K562 (cell line): ENCODE measurements at regions not wholly inside any gene's neighbourhood (a gene's known extent, or its start where the extent isn't known, plus 50 kb on each side); places are given as distances from the start of the nearest gene placed in this dataset.
A peak's percentile ranks its signal among the peaks of the same experiment; 100 is the strongest.

ENCODE experiments used
- ATAC-seq: fragments of 200-7000 bp; cut with Tn5 transposase; 3 replicates; pipeline ENCODE4 v1.9.1; 2020; ENCODE audit warnings: moderate library complexity
- BruUV-seq: library from RNA; stranded (reverse); fragments of 400-500 nt; replicated peaks from 2 replicates; lab custom pipeline; 2021; lab: Mats Ljungman, UMichigan
- CTCF ChIA-PET: fragments of 300-600 bp; formaldehyde crosslinking; extraction: SDS; loops from one replicate; lab custom pipeline; 2021; ENCODE audit warnings: low intra/inter-chr PET ratio; lab: Yijun Ruan, JAX
- POLR2A ChIA-PET: fragments of 300-600, 350-650 bp; sonication (Branson Sonifier 250); formaldehyde crosslinking; extraction: SDS; loops from one replicate; lab custom pipeline; 2021; ENCODE audit warnings: antibody characterized with exemption, inconsistent platforms; lab: Yijun Ruan, JAX
- DNase-seq, 4 experiments: peaks; one replicate each; pipeline versions ENCODE4 v3.0.0 to v3.0.0-alpha.2; 2011 to 2018; ENCODE audit warnings: low spot score in 3 of 4, mixed read lengths in 3 of 4; ENCODE audit errors: extremely low read depth in 1 of 4
- FAIRE-seq: peaks from 2 replicates; lab custom pipeline; 2011; peaks lifted over from hg19 to GRCh38; lab: Jason Lieb, UNC
- H2AFZ ChIP-seq: 2 replicates; pipeline ENCODE4 v1.6.0; 2011; ENCODE audit warnings: low read depth, low read length, control low read depth, inconsistent platforms
- H3K27ac ChIP-seq: fragments of 200-600 bp; 3 replicates; pipeline ENCODE4 v1.8.0; 2011; ENCODE audit warnings: low read depth, mild to moderate bottlenecking, control low read depth, inconsistent platforms, low read length, moderate library complexity, mixed read lengths; ENCODE audit errors: extremely low read depth
- H3K27me3 ChIP-seq, 2 experiments: fragments of 300-600 bp in 1 of 2; 2 replicates in 1 of 2; 3 replicates in 1 of 2; pipeline versions ENCODE4 v1.6.0 to v1.8.0; 2011; ENCODE audit warnings: inconsistent platforms in 2 of 2, low read length in 2 of 2, mild to moderate bottlenecking in 1 of 2, mixed read lengths in 1 of 2, moderate library complexity in 1 of 2; ENCODE audit not compliant: control insufficient read depth in 2 of 2, insufficient read depth in 2 of 2
- H3K36me3 ChIP-seq: fragments of 300-600 bp; 3 replicates; pipeline ENCODE4 v1.8.0; 2011; ENCODE audit warnings: mild to moderate bottlenecking, low read length, inconsistent platforms; ENCODE audit not compliant: control insufficient read depth, insufficient read depth
- H3K4me1 ChIP-seq, 2 experiments: fragments of 200-600 bp in 1 of 2; replicated peaks in 1 of 2; 2 replicates in 1 of 2; 3 replicates in 1 of 2; pipeline versions ENCODE4 v1.5.1 to v1.8.0; 2011; ENCODE audit warnings: inconsistent platforms in 2 of 2, low read length in 2 of 2, mild to moderate bottlenecking in 1 of 2, mixed read lengths in 1 of 2, moderate library complexity in 1 of 2; ENCODE audit not compliant: control insufficient read depth in 2 of 2, insufficient read depth in 2 of 2
- H3K4me2 ChIP-seq: 2 replicates; pipeline ENCODE4 v1.6.1; 2011; ENCODE audit warnings: low read length, control low read depth, inconsistent platforms, mixed read lengths; ENCODE audit not compliant: insufficient read depth
- H3K4me3 ChIP-seq: fragments of 200-600 bp; sonication (generic), shearing (Covaris generic); 2 replicates; pipeline ENCODE4 v1.5.1; 2016; ENCODE audit warnings: control low read depth, inconsistent platforms
- H3K79me2 ChIP-seq: fragments of 200-600 bp; 3 replicates; pipeline ENCODE4 v1.8.0; 2011; ENCODE audit warnings: low read length, inconsistent platforms; ENCODE audit not compliant: control insufficient read depth, insufficient read depth
- H3K9ac ChIP-seq, 2 experiments: 2 replicates each; pipeline versions ENCODE4 v1.6.0 to v1.6.1; 2011; ENCODE audit warnings: low read depth in 2 of 2, low read length in 2 of 2, control low read depth in 1 of 2, inconsistent platforms in 1 of 2, mild to moderate bottlenecking in 1 of 2, mixed read lengths in 1 of 2; ENCODE audit not compliant: insufficient read depth in 1 of 2
- H3K9me1 ChIP-seq: one replicate; pipeline ENCODE4 v1.6.0; 2011; ENCODE audit warnings: inconsistent platforms, mild to moderate bottlenecking, low read length, moderate library complexity; ENCODE audit not compliant: control insufficient read depth, insufficient read depth
- H3K9me3 ChIP-seq: replicated peaks from 2 replicates; pipeline ENCODE4 v1.5.1; 2011; ENCODE audit warnings: low read depth, low read length, inconsistent platforms; ENCODE audit not compliant: control insufficient read depth, insufficient read depth
- H4K20me1 ChIP-seq: replicated peaks from 2 replicates; pipeline ENCODE4 v1.6.1; 2011; ENCODE audit warnings: low read length, inconsistent platforms, mixed read lengths; ENCODE audit not compliant: control insufficient read depth, insufficient read depth
- CEBPB ChIP-seq: fragments of 450-650 bp; IDR thresholded peaks from 2 replicates; pipeline ENCODE4 v1.6.1; 2016; ENCODE audit warnings: missing genetic modification characterization, missing compliant biosample characterization
- CEBPG ChIP-seq, 3 experiments: fragments of 200-800 bp in 1 of 3; sonication (Bioruptor generic) in 1 of 3; sonication (generic) in 1 of 3; formaldehyde crosslinking in 1 of 3; IDR thresholded peaks in 2 of 3; conservative IDR thresholded peaks in 1 of 3; 2 replicates each; pipeline versions ENCODE4 v1.6.1 to v1.8.0; 2016 to 2022; ENCODE audit warnings: missing compliant biosample characterization in 2 of 3, missing genetic modification characterization in 2 of 3, mild to moderate bottlenecking in 1 of 3, missing genetic modification reagents in 1 of 3
- PCBP2 ChIP-seq: fragments of 200-400 bp; formaldehyde crosslinking; IDR thresholded peaks from 2 replicates; pipeline ENCODE4 v1.6.1; 2018; ENCODE audit warnings: low read length, low read depth, mild to moderate bottlenecking, moderate library complexity; ENCODE audit not compliant: poor library complexity, severe bottlenecking
- ZNF347 ChIP-seq: fragments of 450-650 bp; formaldehyde crosslinking; IDR thresholded peaks from 2 replicates; pipeline ENCODE4 v1.4.0; 2020; ENCODE audit warnings: low read depth, mild to moderate bottlenecking, moderate library complexity
- WGBS: fragments of 100-300 bp; shearing (Covaris generic); methylation state at CpG from one replicate; pipeline ENCODE4 v1.1.6; 2016; ENCODE audit warnings: low coverage, mixed read lengths; ENCODE audit not compliant: insufficient coverage; ENCODE audit errors: missing lambda C conversion rate; 5-methylcytosine and 5-hydroxymethylcytosine counted together
- in situ Hi-C: fragments of 300-500 bp; cut with MboI; formaldehyde crosslinking; loops from 4 replicates; pipeline ENCODE4 v1.15.0; 2018; ENCODE audit warnings: inconsistent platforms, mixed read lengths
- intact Hi-C: fragments of 100-400 bp; cut with micrococcal nuclease; formaldehyde crosslinking; loops from 2 replicates; pipeline ENCODE4 v1.14.2; 2022

DNA sequence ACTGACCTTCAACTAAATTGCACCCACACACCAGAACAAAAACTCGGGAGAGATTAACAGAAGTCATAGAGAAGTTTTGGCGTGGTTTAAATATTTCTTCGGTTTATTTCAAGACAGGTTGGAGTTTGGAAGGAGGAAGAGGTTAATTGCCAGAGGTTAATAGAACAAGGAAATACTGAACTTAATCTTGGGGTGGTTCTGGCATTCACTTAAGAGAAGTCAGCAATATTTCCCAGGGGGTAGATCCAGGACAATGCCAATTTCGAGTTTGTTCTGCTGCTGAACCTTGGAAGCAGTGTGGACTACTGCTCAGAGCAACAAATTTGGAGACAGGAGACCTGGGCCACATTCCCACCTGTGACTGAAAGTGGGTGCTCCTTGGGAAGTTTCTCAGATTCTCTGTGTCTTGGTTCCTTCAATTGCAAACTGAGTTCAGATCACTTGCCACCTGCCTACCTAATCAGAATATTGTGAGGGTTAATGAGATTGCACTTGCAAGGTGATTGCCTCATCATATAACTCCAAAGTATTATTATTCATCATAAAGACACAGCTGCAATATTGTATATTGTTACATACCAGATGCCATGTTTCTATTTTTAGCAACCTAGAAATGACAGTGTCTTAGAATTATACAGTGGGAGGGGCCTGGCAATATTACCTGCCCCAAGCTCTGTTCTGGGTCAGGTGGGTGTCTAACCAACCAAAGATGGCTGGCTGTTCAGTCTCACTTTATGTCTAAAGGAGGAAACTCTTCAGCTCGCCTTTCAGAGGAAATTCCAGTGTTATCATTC is 217.4 kb downstream of the CDCA7 start:
- ATAC-seq (no peak), FAIRE-seq (no peak), DNase-seq (no peak)
- Histone ChIP-seq H3K9me3 (no peaks in the 10 kb centered on the region), H3K36me3 (no peaks in the 10 kb centered on the region), H3K4me2 (no peak overlapping the region), H2AFZ (no peak overlapping the region), H3K9me1 (no peaks in the 10 kb centered on the region), H3K27ac (no peak overlapping the region), H3K79me2 (no peaks in the 10 kb centered on the region), H3K4me3 (no peak overlapping the region), H3K9ac (no peak overlapping the region), H3K4me1 (no peaks in the 10 kb centered on the region), H3K27me3 (0 out of 5 replicates have a peak, but pooled peaks cover 0 to 2% of the 10 kb centered on the region in 2 experiments), H4K20me1 (0 out of 2 replicates have a peak, but pooled peaks cover 4% of the 10 kb centered on the region)
- WGBS = 0% methylated on average over 5 of the region's 5 CpGs
- in situ Hi-C loops = loop anchor here (10.0 kb wide), 1 partner anchor 773 kb away; no protein-coding TSS in a partner anchor
- no TSS peak for BruUV-seq
- intact Hi-C loops = loop anchor here (2.0 to 5.0 kb wide), 3 partner anchors 175 to 769 kb away; no protein-coding TSS in a partner anchor
- POLR2A ChIA-PET = no interaction called here
- TF ChIP-seq ZNF347 (CRISPR knock-in tag) (no peak), CEBPG (CRISPR knock-in tag; IDR thresholded peaks at IDR 0.05) (no peak), CEBPG (tag; conservative IDR thresholded peaks at IDR 0.05 in 1 of 2, IDR thresholded peaks at IDR 0.05 in 1 of 2) (peak in 1 of 2 experiments; percentile 35; a peak in 1 of 4 replicates), PCBP2 (no peak), CEBPB (0 out of 2 replicates have a peak, but pooled peaks have one; percentile 7)
- CTCF ChIA-PET = interaction anchor here (1.1 kb wide), 1 partner anchor 170 kb away, joined by 3 read pairs; no protein-coding TSS in a partner anchor
